ENCODE measurements at regions not wholly inside any gene's neighbourhood (a gene's known extent, or its start where the extent isn't known, plus 50 kb on each side); places are given as distances from the start of the nearest gene placed in this dataset.

GRCh38 chr2:236684504-236685256 lies 115.1 kb downstream of the ACKR3 start:
- no peak for TF ChIP-seq CTCF (IDR thresholded peaks at IDR 0.05)
- no peak for TF ChIP-seq ZFX (IDR thresholded peaks at IDR 0.05; ENCODE audit: borderline replicate concordance)

All from 22Rv1 (cell line).